H1 (cell line): ENCODE measurements at regions not wholly inside any gene's neighbourhood (a gene's known extent, or its start where the extent isn't known, plus 50 kb on each side); places are given as distances from the start of the nearest gene placed in this dataset.

Source experiments
- CTCF ChIA-PET: fragments of 300-600 bp; sonication (Branson Sonifier 250); formaldehyde crosslinking; loops from one replicate; lab custom pipeline; 2021; ENCODE audit not compliant: partially characterized antibody; lab: Charles Lee
- POLR2A ChIA-PET: fragments of 300-600 bp; sonication (Branson Sonifier 250); formaldehyde crosslinking; loops from one replicate; lab custom pipeline; 2021; ENCODE audit warnings: inconsistent platforms; ENCODE audit not compliant: partially characterized antibody; lab: Charles Lee
- DNase-seq, 2 experiments: peaks; one replicate each; pipeline versions ENCODE4 v3.0.0 to v3.0.0-alpha.2; 2010 to 2022; ENCODE audit warnings: low spot score in 2 of 2, low read depth in 1 of 2, mixed read lengths in 1 of 2
- FAIRE-seq: peaks from 2 replicates; lab custom pipeline; 2011; peaks lifted over from hg19 to GRCh38; lab: Jason Lieb, UNC
- H2AFZ ChIP-seq: 2 replicates; pipeline ENCODE4 v1.8.1; 2012; ENCODE audit warnings: low read length, inconsistent platforms
- H2AK5ac ChIP-seq: 2 replicates; pipeline ENCODE4 v1.6.1; 2013; ENCODE audit warnings: low read depth, low read length
- H2BK120ac ChIP-seq: replicated peaks from 2 replicates; pipeline ENCODE3; 2013; ENCODE audit warnings: low read depth, low read length, inconsistent platforms
- H2BK12ac ChIP-seq: 2 replicates; pipeline ENCODE4 v1.6.1; 2013; ENCODE audit warnings: low read depth, low read length
- H2BK15ac ChIP-seq: 2 replicates; pipeline ENCODE4 v1.6.1; 2013; ENCODE audit warnings: low read length
- H2BK20ac ChIP-seq: 2 replicates; pipeline ENCODE4 v1.6.1; 2013; ENCODE audit warnings: low read length
- H2BK5ac ChIP-seq: 2 replicates; pipeline ENCODE4 v1.6.1; 2013; ENCODE audit warnings: low read depth, low read length
- H3K14ac ChIP-seq: 2 replicates; pipeline ENCODE4 v1.6.1; 2013; ENCODE audit warnings: inconsistent platforms; ENCODE audit not compliant: insufficient read length
- H3K18ac ChIP-seq: 2 replicates; pipeline ENCODE4 v1.6.1; 2013; ENCODE audit warnings: low read length; ENCODE audit errors: extremely low read depth
- H3K23ac ChIP-seq: 2 replicates; pipeline ENCODE4 v1.6.1; 2013; ENCODE audit warnings: inconsistent platforms; ENCODE audit not compliant: insufficient read length
- H3K23me2 ChIP-seq: 2 replicates; pipeline ENCODE4 v1.6.1; 2013; ENCODE audit warnings: low read depth, low read length
- H3K27ac ChIP-seq: 2 replicates; pipeline ENCODE4 v1.6.1; 2011; ENCODE audit warnings: low read depth, low read length, inconsistent platforms
- H3K27me3 ChIP-seq, 4 experiments: replicated peaks in 1 of 4; 1 replicate in 1 of 4; 2 replicates in 3 of 4; pipeline versions ENCODE4 v1.6.1 to v1.8.1; 2011 to 2013; ENCODE audit warnings: low read length in 3 of 4, mild to moderate bottlenecking in 3 of 4, inconsistent platforms in 2 of 4, mixed read lengths in 2 of 4, moderate library complexity in 1 of 4; ENCODE audit not compliant: control insufficient read depth in 3 of 4, insufficient read depth in 3 of 4; ENCODE audit errors: extremely low read depth in 1 of 4
- H3K36me3 ChIP-seq, 4 experiments: 2 replicates each; pipeline versions ENCODE4 v1.6.1 to v1.8.1; 2011 to 2013; ENCODE audit warnings: mild to moderate bottlenecking in 4 of 4, low read length in 3 of 4, moderate library complexity in 2 of 4, control low read depth in 1 of 4, inconsistent platforms in 1 of 4; ENCODE audit not compliant: insufficient read depth in 4 of 4, control insufficient read depth in 2 of 4
- H3K4ac ChIP-seq: replicated peaks from 2 replicates; pipeline ENCODE3; 2013; ENCODE audit warnings: low read length, low read depth, mixed read lengths, inconsistent platforms; ENCODE audit not compliant: insufficient read length
- H3K4me1 ChIP-seq, 4 experiments: replicated peaks in 1 of 4; 1 replicate in 1 of 4; 2 replicates in 3 of 4; pipeline versions ENCODE4 v1.6.1 to v1.8.1; 2011 to 2013; ENCODE audit warnings: low read length in 3 of 4, inconsistent platforms in 2 of 4, mixed read lengths in 1 of 4; ENCODE audit not compliant: insufficient read depth in 4 of 4, control insufficient read depth in 3 of 4
- H3K4me2 ChIP-seq, 2 experiments: 2 replicates each; pipeline versions ENCODE4 v1.6.1 to v1.8.1; 2011 to 2013; ENCODE audit warnings: low read depth in 2 of 2, low read length in 2 of 2, control low read depth in 1 of 2, inconsistent platforms in 1 of 2, mild to moderate bottlenecking in 1 of 2; ENCODE audit not compliant: insufficient read depth in 1 of 2
- H3K4me3 ChIP-seq, 4 experiments: fragments of 200-600, 300-600 bp in 1 of 4; sonication (generic), shearing (Covaris generic), sonication (Bioruptor Twin) in 1 of 4; 2 replicates each; pipeline versions ENCODE4 v1.5.1 to v1.8.1; 2011 to 2016; ENCODE audit warnings: low read length in 4 of 4, low read depth in 3 of 4, control low read depth in 2 of 4, inconsistent platforms in 2 of 4, mild to moderate bottlenecking in 2 of 4, mixed read lengths in 1 of 4, moderate library complexity in 1 of 4; ENCODE audit not compliant: insufficient read depth in 2 of 4; ENCODE audit errors: extremely low read depth in 1 of 4
- H3K56ac ChIP-seq: replicated peaks from 2 replicates; pipeline ENCODE3; 2013; ENCODE audit warnings: low read depth, mild to moderate bottlenecking, mixed read lengths, low read length, inconsistent platforms; ENCODE audit not compliant: insufficient read length
- H3K79me1 ChIP-seq: 2 replicates; pipeline ENCODE4 v1.6.1; 2013; ENCODE audit warnings: low read depth, low read length, control low read depth
- H3K79me2 ChIP-seq, 2 experiments: 2 replicates each; pipeline versions ENCODE4 v1.6.1 to v1.8.1; 2012 to 2013; ENCODE audit warnings: low read length in 2 of 2, mild to moderate bottlenecking in 2 of 2, inconsistent platforms in 1 of 2; ENCODE audit not compliant: insufficient read depth in 2 of 2, control insufficient read depth in 1 of 2
- H3K9ac ChIP-seq, 4 experiments: replicated peaks in 1 of 4; 1 replicate in 1 of 4; 2 replicates in 3 of 4; pipeline versions ENCODE4 v1.6.1 to v1.8.1; 2011 to 2013; ENCODE audit warnings: low read depth in 3 of 4, low read length in 3 of 4, control low read depth in 2 of 4, mild to moderate bottlenecking in 2 of 4, moderate library complexity in 2 of 4, inconsistent platforms in 1 of 4; ENCODE audit errors: extremely low read depth in 1 of 4
- H3K9me3 ChIP-seq, 2 experiments: 2 replicates each; pipeline versions ENCODE4 v1.6.1 to v1.8.1; 2012 to 2013; ENCODE audit warnings: mild to moderate bottlenecking in 2 of 2, moderate library complexity in 2 of 2, control low read depth in 1 of 2, inconsistent platforms in 1 of 2, low read depth in 1 of 2, low read length in 1 of 2, mixed read lengths in 1 of 2; ENCODE audit not compliant: insufficient read depth in 2 of 2
- H4K20me1 ChIP-seq, 2 experiments: replicated peaks in 1 of 2; 2 replicates each; pipeline versions ENCODE3 to v1.8.1; 2011 to 2013; ENCODE audit warnings: inconsistent platforms in 2 of 2, low read length in 2 of 2, mild to moderate bottlenecking in 1 of 2; ENCODE audit not compliant: insufficient read depth in 2 of 2, control insufficient read depth in 1 of 2
- H4K5ac ChIP-seq: 2 replicates; pipeline ENCODE4 v1.6.1; 2013; ENCODE audit warnings: low read length, low read depth, mixed read lengths, inconsistent platforms; ENCODE audit not compliant: insufficient read length
- H4K8ac ChIP-seq: 2 replicates; pipeline ENCODE4 v1.8.0; 2013; ENCODE audit warnings: mild to moderate bottlenecking, moderate library complexity, low read length, inconsistent platforms; ENCODE audit not compliant: insufficient read depth; ENCODE audit errors: extremely low read depth
- H4K91ac ChIP-seq: replicated peaks from 2 replicates; pipeline ENCODE3; 2013; ENCODE audit warnings: low read length, mixed read lengths, inconsistent platforms; ENCODE audit not compliant: insufficient read length
- BCL11A ChIP-seq, 2 experiments: IDR thresholded peaks; one replicate each; pipeline ENCODE4 v1.6.1; 2011; ENCODE audit warnings: low read depth in 2 of 2, low read length in 2 of 2, mild to moderate bottlenecking in 2 of 2
- WGBS, 2 experiments: shearing (Covaris generic) in 1 of 2; methylation state at CpG; one replicate each; pipeline versions ENCODE4 v1.1.6 to v1.1.7; 2013 to 2015; ENCODE audit warnings: low lambda C conversion rate in 2 of 2, mixed read lengths in 2 of 2, inconsistent platforms in 1 of 2, low coverage in 1 of 2, missing lambda C conversion rate in 1 of 2; ENCODE audit not compliant: insufficient replicate concordance in 2 of 2, insufficient coverage in 1 of 2, insufficient read length in 1 of 2; ENCODE audit errors: extremely low coverage in 1 of 2, missing lambda C conversion rate in 1 of 2; 5-methylcytosine and 5-hydroxymethylcytosine counted together

GRCh38 chr11:37134637-37135036 is 536.6 kb upstream of the RAG2 start:
- Histone ChIP-seq H3K79me2 (no peaks in the 10 kb centered on the region), H3K4ac (no peak overlapping the region), H3K9ac (no peak overlapping the region), H3K23me2 (no peaks in the 10 kb centered on the region), H4K91ac (no peak overlapping the region), H3K4me2 (no peak overlapping the region), H2BK5ac (no peak overlapping the region), H2AFZ (no peak overlapping the region), H4K5ac (no peak overlapping the region), H3K4me1 (peaks cover 0 to 2% (median 0%) of the 10 kb centered on the region in 4 experiments; a peak in 2 of 7 replicates), H2BK15ac (no peak overlapping the region), H3K23ac (no peak overlapping the region), H3K9me3 (peaks cover 7 to 12% of the 10 kb centered on the region in 2 experiments; a peak in 2 of 4 replicates), H3K79me1 (no peaks in the 10 kb centered on the region), H2AK5ac (no peak overlapping the region), H2BK120ac (no peak overlapping the region), H3K27ac (no peak overlapping the region), H4K8ac (no peak overlapping the region), H2BK20ac (no peak overlapping the region), H3K36me3 (no peaks in the 10 kb centered on the region), H2BK12ac (no peak overlapping the region), H3K18ac (no peak overlapping the region), H3K56ac (no peak overlapping the region), H3K27me3 (no peaks in the 10 kb centered on the region), H4K20me1 (no peaks in the 10 kb centered on the region), H3K4me3 (no peak overlapping the region), H3K14ac (no peak overlapping the region)
- DNase-seq (no peak), FAIRE-seq (no peak)
- ChIA-PET CTCF (no interaction called here), POLR2A (no interaction called here)
- TF ChIP-seq BCL11A (IDR thresholded peaks at IDR 0.05; ENCODE audit: low read depth in 2 of 2, low read length in 2 of 2) = no peak
- WGBS, 2 experiments = 97% methylated on average over 2 of the region's 2 CpGs; no CpG with 5 or more reads in 1 of the 2 experiments
